HepG2 (cell line): ENCODE measurements at regions not wholly inside any gene's neighbourhood (a gene's known extent, or its start where the extent isn't known, plus 50 kb on each side); places are given as distances from the start of the nearest gene placed in this dataset.
"Not testable (repeated sequence)": the region's sequence is repeated elsewhere in the genome, so short reads cannot be mapped to it uniquely, and the experiment has no call there.

ENCODE experiments used
- ATAC-seq: fragments of 200-7000 bp; cut with Tn5 transposase; 3 replicates; pipeline ENCODE4 v1.9.1; 2020; ENCODE audit warnings: mild to moderate bottlenecking, moderate library complexity
- BruUV-seq: library from RNA; stranded (reverse); fragments of 400-500 nt; replicated peaks from 2 replicates; lab custom pipeline; 2021; lab: Mats Ljungman, UMichigan
- CTCF ChIA-PET: fragments of 300-600 bp; formaldehyde crosslinking; extraction: SDS; loops from one replicate; lab custom pipeline; 2021; ENCODE audit warnings: low total read pairs, inconsistent platforms, low intra/inter-chr PET ratio; lab: Yijun Ruan, JAX
- POLR2A ChIA-PET: fragments of 350-600 bp; sonication (Branson Sonifier 250); formaldehyde crosslinking; loops from one replicate; lab custom pipeline; 2020; ENCODE audit warnings: antibody characterized with exemption, inconsistent platforms; lab: Yijun Ruan, JAX
- DNase-seq: peaks from one replicate; pipeline ENCODE4 v3.0.0-alpha.2; 2015; ENCODE audit warnings: low spot score
- FAIRE-seq: peaks from 3 replicates; lab custom pipeline; 2011; peaks lifted over from hg19 to GRCh38; lab: Jason Lieb, UNC
- H2AFZ ChIP-seq: one replicate; pipeline ENCODE4 v1.6.1; 2011; ENCODE audit warnings: low read length, inconsistent platforms
- H3K27ac ChIP-seq: fragments of 300-600 bp; 3 replicates; pipeline ENCODE4 v1.8.0; 2011; ENCODE audit warnings: mixed run types, mild to moderate bottlenecking, mixed read lengths, low read length, inconsistent platforms; ENCODE audit not compliant: insufficient read depth; ENCODE audit errors: extremely low read length
- H3K27me3 ChIP-seq, 2 experiments: fragments of 200-600 bp in 1 of 2; 2 replicates in 1 of 2; 3 replicates in 1 of 2; pipeline versions ENCODE4 v1.6.0 to v1.8.0; 2011; ENCODE audit warnings: low read length in 2 of 2, mild to moderate bottlenecking in 2 of 2, moderate library complexity in 2 of 2, inconsistent platforms in 1 of 2; ENCODE audit not compliant: insufficient read depth in 2 of 2, control insufficient read depth in 1 of 2
- H3K36me3 ChIP-seq, 2 experiments: fragments of 200-600 bp in 1 of 2; replicated peaks in 1 of 2; 2 replicates in 1 of 2; 3 replicates in 1 of 2; pipeline versions ENCODE4 v1.5.1 to v1.8.0; 2011; ENCODE audit warnings: low read length in 2 of 2, inconsistent platforms in 1 of 2; ENCODE audit not compliant: insufficient read depth in 2 of 2, control insufficient read depth in 1 of 2
- H3K4me1 ChIP-seq: 2 replicates; pipeline ENCODE4 v1.5.1; 2012; ENCODE audit warnings: low read length, inconsistent platforms; ENCODE audit not compliant: insufficient read depth
- H3K4me2 ChIP-seq: 2 replicates; pipeline ENCODE4 v1.6.0; 2011; ENCODE audit warnings: low read depth, low read length, inconsistent platforms
- H3K4me3 ChIP-seq, 3 experiments: fragments of 200-600 bp in 1 of 3; sonication (generic), shearing (Covaris generic) in 1 of 3; replicated peaks in 1 of 3; 2 replicates each; pipeline ENCODE4 v1.5.1; 2011 to 2016; ENCODE audit warnings: low read length in 3 of 3, inconsistent platforms in 2 of 3, low read depth in 2 of 3, mild to moderate bottlenecking in 2 of 3, control low read depth in 1 of 3, mixed read lengths in 1 of 3; ENCODE audit not compliant: insufficient read depth in 1 of 3
- H3K79me2 ChIP-seq: one replicate; pipeline ENCODE4 v1.6.1; 2011; ENCODE audit warnings: low read length, inconsistent platforms; ENCODE audit not compliant: insufficient read depth
- H3K9ac ChIP-seq: 2 replicates; pipeline ENCODE4 v1.6.0; 2011; ENCODE audit warnings: mild to moderate bottlenecking, low read depth, low read length, inconsistent platforms; ENCODE audit not compliant: insufficient read depth
- H3K9me3 ChIP-seq: 2 replicates; pipeline ENCODE4 v1.5.1; 2012; ENCODE audit warnings: mild to moderate bottlenecking, low read length
- H4K20me1 ChIP-seq: 2 replicates; pipeline ENCODE4 v1.6.0; 2011; ENCODE audit warnings: inconsistent platforms, mild to moderate bottlenecking, low read length, moderate library complexity; ENCODE audit not compliant: insufficient read depth
- WGBS: methylation state at CpG from one replicate; pipeline ENCODE4 v1.1.6; 2017; ENCODE audit warnings: low lambda C conversion rate; 5-methylcytosine and 5-hydroxymethylcytosine counted together
- in situ Hi-C: cut with HindIII; loops from 2 replicates; pipeline ENCODE4 v1.10.0; 2017; ENCODE audit warnings: low pct_unique_long_range_greater_than_20kb; ENCODE audit not compliant: extremely low pct_ligation_motif_present
- intact Hi-C: fragments of 100-400 bp; cut with micrococcal nuclease; formaldehyde crosslinking; loops from one replicate; pipeline ENCODE4 v1.10.0; 2022; ENCODE audit not compliant: unreplicated experiment

DNA sequence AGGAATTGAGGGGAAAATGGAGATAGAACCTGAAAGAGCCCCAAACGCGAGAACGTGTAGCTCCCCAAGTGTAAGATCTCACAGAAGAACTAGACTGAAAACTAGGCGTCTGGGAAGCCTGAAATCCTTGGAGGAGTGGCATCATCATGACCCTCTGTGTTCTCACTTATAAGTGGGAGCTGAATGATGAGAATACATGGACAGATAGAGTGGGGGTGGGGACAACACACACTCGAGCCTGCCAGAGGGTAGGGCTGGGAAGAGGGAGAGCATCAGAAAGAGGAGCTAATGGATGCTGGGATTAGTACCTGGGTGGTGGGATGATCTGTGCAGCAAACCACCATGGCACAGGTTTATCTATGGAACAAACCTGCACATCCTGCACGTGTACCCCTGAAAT, 258.7 kb upstream of the NOTCH2NLA start:
- not testable (repeated sequence) for BruUV-seq, FAIRE-seq

DNA sequence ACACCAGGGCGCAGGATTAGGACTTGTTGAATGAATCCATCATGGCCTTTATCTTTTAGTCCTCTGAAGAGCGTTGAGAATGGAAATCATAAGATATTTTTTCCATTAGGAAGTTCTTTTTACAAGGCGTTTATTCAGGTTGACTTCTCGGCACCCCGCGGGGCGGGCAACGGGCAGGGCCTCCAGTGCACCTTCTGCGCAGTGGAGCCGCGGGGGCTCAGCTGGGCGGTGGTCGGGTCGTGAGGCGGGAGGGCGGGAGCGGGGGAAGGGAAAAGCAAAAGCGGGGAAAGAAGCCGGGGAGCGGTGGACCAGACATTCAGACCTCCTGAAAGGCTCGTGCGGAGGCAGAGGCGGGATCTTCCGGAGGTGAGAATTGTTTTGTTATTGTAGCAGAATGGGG, 258.3 kb upstream of the NOTCH2NLA start:
- CTCF ChIA-PET, ATAC-seq, H3K4me2 ChIP-seq, in situ Hi-C loops, BruUV-seq, H3K27ac ChIP-seq, H3K36me3 ChIP-seq, H2AFZ ChIP-seq, H3K27me3 ChIP-seq, H3K9me3 ChIP-seq, DNase-seq, H3K9ac ChIP-seq, POLR2A ChIA-PET, intact Hi-C loops, H3K4me1 ChIP-seq, H3K4me3 ChIP-seq, FAIRE-seq, H4K20me1 ChIP-seq, H3K79me2 ChIP-seq: not testable (repeated sequence)
- 19% methylated on average over 4 of the region's 24 CpGs for WGBS

More for the DNA sequence above, 258.7 kb upstream of the NOTCH2NLA start:
- H3K9ac ChIP-seq, POLR2A ChIA-PET, H3K9me3 ChIP-seq, H3K4me3 ChIP-seq, ATAC-seq, in situ Hi-C loops, H2AFZ ChIP-seq, CTCF ChIA-PET, H3K79me2 ChIP-seq, H4K20me1 ChIP-seq, intact Hi-C loops, H3K4me1 ChIP-seq, H3K27me3 ChIP-seq, H3K36me3 ChIP-seq, H3K4me2 ChIP-seq, DNase-seq, H3K27ac ChIP-seq: not testable (repeated sequence)
- no CpG with 5 or more reads among the region's 6 CpGs for WGBS

DNA sequence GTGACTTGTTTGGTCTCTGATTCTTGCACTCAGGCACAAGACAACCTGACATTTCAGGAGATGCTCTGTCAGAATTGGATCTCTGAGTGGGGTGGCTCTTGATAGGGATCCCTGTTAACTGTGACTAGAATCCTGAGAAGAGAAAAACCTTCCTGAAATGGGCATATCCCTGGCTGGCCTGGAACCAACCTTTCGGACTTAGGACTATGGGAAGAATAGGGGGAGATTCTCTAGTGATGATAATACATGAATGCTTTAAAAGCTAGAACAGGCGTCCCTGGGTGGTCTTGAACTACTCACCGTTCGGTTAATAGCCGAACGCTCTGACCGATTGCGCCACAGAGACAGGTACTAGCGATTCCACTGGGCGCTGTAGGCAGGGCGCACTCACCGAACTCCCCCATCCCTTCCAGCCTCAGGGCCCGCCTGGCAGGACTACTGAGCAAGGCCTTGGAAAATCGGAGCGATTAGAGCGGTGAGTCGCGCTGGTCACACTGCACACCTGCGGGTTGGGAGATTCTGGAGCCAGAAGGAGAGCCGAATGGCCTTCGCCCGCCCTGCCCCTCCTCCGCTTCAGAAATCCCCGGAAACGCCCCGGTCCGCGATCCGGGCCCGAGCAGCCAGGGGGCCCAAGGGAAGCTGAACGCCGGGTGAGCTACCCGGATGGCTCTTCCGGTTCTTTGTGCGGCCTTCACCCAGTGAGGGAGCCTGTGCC, 257.6 kb upstream of the NOTCH2NLA start:
- CTCF ChIA-PET, H4K20me1 ChIP-seq, H3K79me2 ChIP-seq, ATAC-seq, H3K9me3 ChIP-seq, POLR2A ChIA-PET, H3K4me2 ChIP-seq, FAIRE-seq, H3K4me1 ChIP-seq, H3K36me3 ChIP-seq, BruUV-seq, H3K27me3 ChIP-seq, in situ Hi-C loops, H3K27ac ChIP-seq, intact Hi-C loops, DNase-seq, H3K9ac ChIP-seq, H3K4me3 ChIP-seq, H2AFZ ChIP-seq: not testable (repeated sequence)
- 59% methylated on average over 15 of the region's 35 CpGs for WGBS

DNA sequence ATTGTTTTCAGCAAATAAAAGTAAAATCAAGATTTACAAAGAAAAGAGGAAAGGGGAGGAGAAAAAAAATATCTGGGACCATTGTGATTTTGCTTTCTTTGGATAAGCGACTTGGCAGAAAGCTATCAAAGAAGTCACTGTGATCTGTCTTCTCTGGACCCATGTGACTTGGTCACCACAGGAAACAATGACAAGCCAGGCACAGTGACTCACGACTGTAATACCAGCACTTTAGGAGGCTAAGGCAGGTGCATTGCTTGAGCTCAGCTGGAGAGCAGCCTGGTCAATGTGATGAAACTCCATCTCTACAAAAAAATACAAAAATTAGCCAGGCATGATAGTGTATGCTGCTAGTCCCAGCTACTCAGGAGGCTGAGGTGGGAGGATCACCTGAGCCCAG, 255.4 kb upstream of the NOTCH2NLA start:
- H3K4me2 ChIP-seq, H3K27ac ChIP-seq, BruUV-seq, H3K4me1 ChIP-seq, H2AFZ ChIP-seq, H3K4me3 ChIP-seq, H3K27me3 ChIP-seq, H4K20me1 ChIP-seq, H3K9ac ChIP-seq, intact Hi-C loops, CTCF ChIA-PET, FAIRE-seq, POLR2A ChIA-PET, H3K9me3 ChIP-seq, H3K79me2 ChIP-seq, H3K36me3 ChIP-seq, ATAC-seq, in situ Hi-C loops, DNase-seq: not testable (repeated sequence)
- 0% methylated on average over 1 of the region's 2 CpGs for WGBS
